HEK293T (cell line): ENCODE measurements at regions not wholly inside any gene's neighbourhood (a gene's known extent, or its start where the extent isn't known, plus 50 kb on each side); places are given as distances from the start of the nearest gene placed in this dataset.

Experiments used
- CTCF ChIA-PET: fragments of 350-600 bp; formaldehyde crosslinking; extraction: SDS; loops from one replicate; lab custom pipeline; 2021; ENCODE audit warnings: antibody characterized with exemption, inconsistent platforms; lab: Yijun Ruan, JAX
- POLR2A ChIA-PET: fragments of 350-600 bp; formaldehyde crosslinking; extraction: SDS; loops from one replicate; lab custom pipeline; 2020; ENCODE audit warnings: antibody characterized with exemption, inconsistent platforms; lab: Yijun Ruan, JAX
- DNase-seq: peaks from one replicate; pipeline ENCODE4 v3.0.0; 2012; ENCODE audit warnings: mixed read lengths; ENCODE audit errors: extremely low spot score
- ARNT ChIP-seq: fragments of 450-650 bp; IDR thresholded peaks from 2 replicates; pipeline ENCODE4 v1.6.1; 2017; ENCODE audit warnings: mild to moderate bottlenecking
- BHLHE40 ChIP-seq: fragments of 450-650 bp; IDR thresholded peaks from 2 replicates; pipeline ENCODE4 v1.6.1; 2016; ENCODE audit warnings: mild to moderate bottlenecking, moderate library complexity, borderline replicate concordance
- CTBP1 ChIP-seq: fragments of 450-650 bp; IDR thresholded peaks from 2 replicates; pipeline ENCODE4 v1.6.1; 2016; ENCODE audit warnings: borderline replicate concordance
- ELF4 ChIP-seq: fragments of 450-650 bp; IDR thresholded peaks from 2 replicates; pipeline ENCODE4 v1.6.1; 2017; ENCODE audit warnings: antibody characterized with exemption
- FOXA1 ChIP-seq: fragments of 450-650 bp; IDR thresholded peaks from 2 replicates; pipeline ENCODE4 v1.6.1; 2016; ENCODE audit warnings: mild to moderate bottlenecking
- FOXK2 ChIP-seq: fragments of 450-650 bp; IDR thresholded peaks from 2 replicates; pipeline ENCODE4 v1.6.1; 2016; ENCODE audit warnings: mild to moderate bottlenecking
- FOXM1 ChIP-seq: fragments of 450-650 bp; IDR thresholded peaks from 2 replicates; pipeline ENCODE4 v1.6.1; 2017; ENCODE audit warnings: mild to moderate bottlenecking, borderline replicate concordance
- HDGF ChIP-seq: fragments of 450-650 bp; IDR thresholded peaks from 2 replicates; pipeline ENCODE4 v1.6.1; 2017; ENCODE audit warnings: antibody characterized with exemption, borderline replicate concordance
- L3MBTL2 ChIP-seq: fragments of 450-650 bp; conservative IDR thresholded peaks from 2 replicates; pipeline ENCODE4 v1.6.1; 2016; ENCODE audit warnings: mild to moderate bottlenecking
- LEF1 ChIP-seq: fragments of 450-650 bp; IDR thresholded peaks from 2 replicates; pipeline ENCODE4 v1.6.1; 2017; ENCODE audit warnings: mild to moderate bottlenecking, borderline replicate concordance
- NFRKB ChIP-seq: fragments of 450-650 bp; IDR thresholded peaks from 2 replicates; pipeline ENCODE4 v1.6.1; 2016; ENCODE audit warnings: mild to moderate bottlenecking, moderate library complexity
- SP1 ChIP-seq: fragments of 450-650 bp; IDR thresholded peaks from 2 replicates; pipeline ENCODE4 v1.6.1; 2017
- SUZ12 ChIP-seq: fragments of 450-650 bp; IDR thresholded peaks from 2 replicates; pipeline ENCODE4 v1.6.1; 2016; ENCODE audit warnings: mild to moderate bottlenecking
- TARDBP ChIP-seq: fragments of 450-650 bp; IDR thresholded peaks from 2 replicates; pipeline ENCODE4 v1.6.1; 2016
- ZNF384 ChIP-seq: fragments of 450-650 bp; IDR thresholded peaks from 2 replicates; pipeline ENCODE4 v1.6.1; 2016
- TF ChIP-seq, protein P1 (sequence below): fragments of 450-650 bp; IDR thresholded peaks from 2 replicates; pipeline ENCODE4 v1.6.1; 2016

DNA sequence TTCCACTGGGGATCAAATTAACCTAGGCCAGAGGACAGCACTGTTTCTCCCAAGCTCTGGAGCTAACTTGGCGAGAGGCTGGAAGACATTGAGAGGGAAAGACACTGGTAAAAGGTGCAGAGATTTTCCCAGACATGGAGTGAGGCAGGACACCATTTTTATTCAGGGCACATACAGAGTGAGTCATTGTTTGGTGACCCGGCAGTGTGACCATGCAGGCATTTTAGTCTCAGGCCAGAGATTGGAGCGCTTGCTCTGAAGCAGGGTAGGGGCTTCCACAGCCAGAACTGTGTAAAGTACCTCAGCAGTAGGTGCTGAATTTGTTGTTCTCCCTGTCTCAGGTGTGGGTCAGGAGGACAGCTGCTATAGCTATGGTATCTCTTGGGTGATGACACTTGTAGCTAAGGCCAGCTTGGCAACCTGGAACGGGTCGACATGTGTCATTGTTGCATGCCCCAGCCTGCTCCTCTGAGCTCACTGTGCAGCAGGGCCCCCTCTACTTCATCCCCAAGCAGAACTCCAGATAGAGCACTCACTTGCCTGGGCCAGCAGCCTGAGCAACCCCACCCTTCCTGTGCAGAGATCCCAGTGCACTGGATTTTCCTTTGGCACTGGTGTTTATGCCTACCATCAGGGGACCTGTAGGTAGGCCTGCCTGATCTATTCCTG is 79.8 kb upstream of the ATP8A1 start:
- TF ChIP-seq NFRKB (no peak), BHLHE40 (no peak), LEF1 (no peak), CTBP1 (no peak), ZNF384 (no peak), FOXM1 (no peak), SP1 (no peak), HDGF (no peak), ARNT (no peak), FOXA1 (no peak), TARDBP (no peak), ELF4 (no peak), L3MBTL2 (no peak), FOXK2 (no peak), SUZ12 (no peak)
- TF ChIP-seq, protein P1, sequence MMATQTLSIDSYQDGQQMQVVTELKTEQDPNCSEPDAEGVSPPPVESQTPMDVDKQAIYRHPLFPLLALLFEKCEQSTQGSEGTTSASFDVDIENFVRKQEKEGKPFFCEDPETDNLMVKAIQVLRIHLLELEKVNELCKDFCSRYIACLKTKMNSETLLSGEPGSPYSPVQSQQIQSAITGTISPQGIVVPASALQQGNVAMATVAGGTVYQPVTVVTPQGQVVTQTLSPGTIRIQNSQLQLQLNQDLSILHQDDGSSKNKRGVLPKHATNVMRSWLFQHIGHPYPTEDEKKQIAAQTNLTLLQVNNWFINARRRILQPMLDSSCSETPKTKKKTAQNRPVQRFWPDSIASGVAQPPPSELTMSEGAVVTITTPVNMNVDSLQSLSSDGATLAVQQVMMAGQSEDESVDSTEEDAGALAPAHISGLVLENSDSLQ = no peak
- CTCF ChIA-PET = no interaction called here
- DNase-seq = no peak
- POLR2A ChIA-PET = no interaction called here

DNA sequence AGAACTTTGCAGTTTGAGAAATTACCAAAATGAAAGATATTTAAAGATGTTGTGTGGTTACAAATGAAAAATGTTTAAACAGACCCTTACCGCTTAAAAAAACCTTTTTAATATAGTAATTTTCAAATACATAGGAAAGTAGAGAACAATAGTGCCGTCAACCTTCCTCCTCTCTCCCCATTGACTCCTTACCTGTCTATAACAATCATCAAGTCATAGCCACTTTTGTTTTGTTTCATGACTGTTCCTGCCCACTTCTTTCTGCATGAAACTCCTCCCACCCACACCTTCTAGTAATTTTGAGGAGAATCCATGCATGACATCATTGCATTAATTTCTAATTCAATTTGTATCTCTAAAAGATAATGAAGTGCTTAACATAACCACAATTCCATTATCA is 76.5 kb upstream of the ATP8A1 start:
- CTCF ChIA-PET = no interaction called here
- no peak for DNase-seq
- POLR2A ChIA-PET = no interaction called here
- TF ChIP-seq ELF4 = no peak
- TF ChIP-seq TARDBP = no peak
- no peak for TF ChIP-seq L3MBTL2
- TF ChIP-seq BHLHE40 = no peak
- no peak for TF ChIP-seq SP1
- TF ChIP-seq FOXM1 = no peak
- TF ChIP-seq, protein P1 = no peak
- TF ChIP-seq LEF1 = no peak
- TF ChIP-seq HDGF = no peak
- no peak for TF ChIP-seq NFRKB
- no peak for TF ChIP-seq ARNT
- TF ChIP-seq FOXK2 = no peak
- TF ChIP-seq ZNF384 = no peak
- no peak for TF ChIP-seq SUZ12
- TF ChIP-seq FOXA1 = no peak
- no peak for TF ChIP-seq CTBP1

DNA sequence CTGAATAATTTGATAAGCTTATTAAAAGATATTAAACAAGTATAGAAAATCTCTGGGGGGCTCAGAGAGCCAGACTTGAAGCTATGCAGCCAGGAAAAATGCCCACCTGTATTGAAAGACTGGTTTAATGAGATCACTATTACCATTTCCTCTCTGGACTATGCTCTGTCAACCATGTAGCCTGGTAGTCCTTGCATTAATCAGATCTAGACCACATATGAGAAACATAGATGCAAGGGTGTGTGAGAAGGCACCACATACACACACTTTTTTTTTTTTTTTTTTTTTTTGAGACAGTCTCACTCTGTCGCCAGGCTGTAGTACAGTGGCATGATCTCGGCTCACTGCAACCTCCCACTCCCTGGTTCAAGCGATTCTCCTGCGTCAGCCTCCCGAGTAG is 75.9 kb upstream of the ATP8A1 start:
- ChIA-PET POLR2A (no interaction called here), CTCF (no interaction called here)
- TF ChIP-seq ELF4 (no peak), ARNT (no peak), TARDBP (no peak), LEF1 (no peak), FOXK2 (no peak), NFRKB (no peak), SUZ12 (no peak), L3MBTL2 (no peak), BHLHE40 (no peak), SP1 (no peak), CTBP1 (no peak), ZNF384 (no peak)
- TF ChIP-seq, protein P1 = no peak
- no peak for DNase-seq

DNA sequence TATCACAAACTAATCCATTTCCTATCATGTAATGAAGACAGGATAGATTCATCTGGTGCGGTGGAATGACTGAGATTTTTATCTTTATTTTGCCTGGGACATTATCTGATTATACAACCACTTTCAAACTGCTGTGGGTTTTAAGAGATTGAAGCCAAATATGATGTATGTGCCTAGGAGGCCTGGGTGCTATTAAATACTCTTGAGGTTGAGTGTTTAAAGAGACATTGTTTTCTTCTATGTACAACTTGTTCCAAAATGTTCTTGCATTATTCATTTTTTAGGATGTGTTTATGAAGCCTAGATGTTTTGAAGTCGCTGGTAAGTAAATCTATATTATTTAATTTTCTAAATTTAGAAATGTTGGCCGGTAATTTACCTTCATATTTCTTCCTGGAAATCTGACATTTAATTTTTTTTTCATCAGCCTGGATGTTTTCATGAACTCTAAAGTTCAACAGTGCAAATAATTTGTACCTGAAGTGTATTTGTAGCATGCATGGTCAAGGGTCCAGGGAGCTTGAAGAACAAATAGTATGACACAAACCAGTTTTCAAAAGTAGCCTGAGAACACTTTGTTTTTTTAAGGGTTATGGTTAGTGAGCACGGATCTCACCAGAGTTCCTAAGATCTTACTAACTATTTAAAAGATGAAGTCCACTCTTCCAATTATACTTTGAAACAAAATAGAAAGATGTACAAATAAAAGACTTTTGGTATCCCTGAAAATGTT is 72.8 kb upstream of the ATP8A1 start:
- ChIA-PET CTCF (no interaction called here), POLR2A (no interaction called here)
- DNase-seq = no peak
- TF ChIP-seq ELF4 (no peak), FOXA1 (no peak), FOXK2 (no peak), NFRKB (no peak)

DNA sequence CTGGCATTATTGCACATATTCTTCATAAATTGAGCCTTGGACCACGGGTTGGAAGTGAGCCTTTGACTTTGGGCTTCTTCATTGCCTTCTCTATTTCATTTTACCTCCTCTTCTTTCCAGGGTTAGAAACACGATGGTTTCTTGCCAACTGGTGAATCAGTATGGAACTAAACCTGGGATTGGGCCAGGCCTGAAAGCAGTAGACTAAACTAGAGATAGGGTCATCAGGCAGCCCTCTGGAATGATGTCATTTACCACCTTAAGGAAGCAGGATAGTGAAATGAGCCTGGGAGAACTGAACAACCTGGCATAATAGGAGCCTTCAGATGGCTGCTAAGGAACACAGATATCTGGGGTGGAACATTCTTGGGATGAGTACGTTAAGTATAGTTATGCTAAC is 67.5 kb upstream of the ATP8A1 start:
- TF ChIP-seq ELF4 (no peak), SUZ12 (no peak), ZNF384 (no peak), L3MBTL2 (no peak), TARDBP (no peak), ARNT (no peak), NFRKB (no peak), LEF1 (no peak), BHLHE40 (no peak), HDGF (no peak)
- TF ChIP-seq, protein P1 = no peak
- DNase-seq = no peak
- POLR2A ChIA-PET = no interaction called here
- CTCF ChIA-PET = no interaction called here
